ENCODE measurements at regions not wholly inside any gene's neighbourhood (a gene's known extent, or its start where the extent isn't known, plus 50 kb on each side); places are given as distances from the start of the nearest gene placed in this dataset.

- intact Hi-C loops (cut with micrococcal nuclease; ENCODE audit: unreplicated experiment): no loop called here
- Histone ChIP-seq H3K9me2 (ENCODE audit: insufficient read depth) (no peaks in the 10 kb centered on the region), H3K4me1 (replicated peaks; ENCODE audit: insufficient read depth) (peaks cover 13% of the 10 kb centered on the region), H3K27me3 (ENCODE audit: insufficient read depth, low read depth) (no peaks in the 10 kb centered on the region), H3K4me2 (no peak overlapping the region), H3K36me3 (ENCODE audit: low read depth) (no peaks in the 10 kb centered on the region), H3K27ac (no peak overlapping the region), H3F3A (ENCODE audit: insufficient read depth, low read depth) (no peaks in the 10 kb centered on the region), H3K79me2 (ENCODE audit: low read depth) (no peaks in the 10 kb centered on the region), H2AFZ (no peak overlapping the region), H4K20me1 (ENCODE audit: insufficient read depth) (no peaks in the 10 kb centered on the region), H3K9me3 (ENCODE audit: insufficient read depth, low read depth) (no peaks in the 10 kb centered on the region), H3K4me3 (no peak overlapping the region)
- no peak for DNase-seq
- TF ChIP-seq EZH2 (IDR thresholded peaks at IDR 0.05; ENCODE audit: low read depth) (no peak), CTCF (conservative IDR thresholded peaks at IDR 0.05) (no peak)
- CTCF ChIA-PET: no interaction called here
- POLR2A ChIA-PET (ENCODE audit: unreplicated experiment): interaction anchor here (0.6 kb wide), 1 partner anchor 24 kb away, joined by 4 read pairs; no protein-coding TSS in a partner anchor
- no TSS peak for BruUV-seq (replicated peaks)
These were observed 55.9 kb upstream of the NR3C1 start for GRCh38 chr5:143459433-143459832.

- H3K4me3 ChIP-seq: no peak overlapping the region
- ChIA-PET POLR2A (ENCODE audit: unreplicated experiment) (no interaction called here), CTCF (no interaction called here)
- TF ChIP-seq EZH2 (IDR thresholded peaks at IDR 0.05; ENCODE audit: low read depth): no peak
- no peak for TF ChIP-seq CTCF (conservative IDR thresholded peaks at IDR 0.05)
- H3K36me3 ChIP-seq (ENCODE audit: low read depth): no peaks in the 10 kb centered on the region
- H3K4me2 ChIP-seq: peak overlapping the region; percentile 39
- intact Hi-C loops (cut with micrococcal nuclease; ENCODE audit: unreplicated experiment): no loop called here
- H4K20me1 ChIP-seq (ENCODE audit: insufficient read depth): no peaks in the 10 kb centered on the region
- H2AFZ ChIP-seq: peak overlapping the region; percentile 52; the same call in 1 of the 2 replicates
- no peaks in the 10 kb centered on the region for H3K9me2 ChIP-seq (ENCODE audit: insufficient read depth)
- H3K9me3 ChIP-seq (ENCODE audit: insufficient read depth, low read depth): no peaks in the 10 kb centered on the region
- H3F3A ChIP-seq (ENCODE audit: insufficient read depth, low read depth): no peaks in the 10 kb centered on the region
- peak overlapping the region; percentile 45 for H3K27ac ChIP-seq
- H3K27me3 ChIP-seq (ENCODE audit: insufficient read depth, low read depth): no peaks in the 10 kb centered on the region
- peaks cover 13% of the 10 kb centered on the region for H3K4me1 ChIP-seq (replicated peaks; ENCODE audit: insufficient read depth)
- no peaks in the 10 kb centered on the region for H3K79me2 ChIP-seq (ENCODE audit: low read depth)
- BruUV-seq (replicated peaks): no TSS peak
- DNase-seq: peak in 1 of 2 experiments; percentile 62
These were observed 53.6 kb upstream of the NR3C1 start for GRCh38 chr5:143456952-143457547.

GRCh38 chr5:143454936-143455516 lies 51.5 kb upstream of the NR3C1 start:
- no peak overlapping the region for H3K4me2 ChIP-seq
- CTCF ChIA-PET: no interaction called here
- H3K9me3 ChIP-seq (ENCODE audit: insufficient read depth, low read depth): no peaks in the 10 kb centered on the region
- no peak overlapping the region for H2AFZ ChIP-seq
- H3K27me3 ChIP-seq (ENCODE audit: insufficient read depth, low read depth): no peaks in the 10 kb centered on the region
- H3F3A ChIP-seq (ENCODE audit: insufficient read depth, low read depth): no peaks in the 10 kb centered on the region
- intact Hi-C loops (cut with micrococcal nuclease; ENCODE audit: unreplicated experiment): no loop called here
- peaks cover 13% of the 10 kb centered on the region for H3K4me1 ChIP-seq (replicated peaks; ENCODE audit: insufficient read depth)
- POLR2A ChIA-PET (ENCODE audit: unreplicated experiment): no interaction called here
- H3K27ac ChIP-seq: no peak overlapping the region
- no peaks in the 10 kb centered on the region for H3K36me3 ChIP-seq (ENCODE audit: low read depth)
- no peaks in the 10 kb centered on the region for H3K79me2 ChIP-seq (ENCODE audit: low read depth)
- no peaks in the 10 kb centered on the region for H3K9me2 ChIP-seq (ENCODE audit: insufficient read depth)
- no TSS peak for BruUV-seq (replicated peaks)
- H4K20me1 ChIP-seq (ENCODE audit: insufficient read depth): no peaks in the 10 kb centered on the region
- no peak overlapping the region for H3K4me3 ChIP-seq
- TF ChIP-seq EZH2 (IDR thresholded peaks at IDR 0.05; ENCODE audit: low read depth) (no peak), CTCF (conservative IDR thresholded peaks at IDR 0.05) (no peak)
- no peak for DNase-seq

Measured in PC-9 (cell line).